H1 (cell line): ENCODE measurements at regions not wholly inside any gene's neighbourhood (a gene's known extent, or its start where the extent isn't known, plus 50 kb on each side); places are given as distances from the start of the nearest gene placed in this dataset.

Source experiments
- CTCF ChIA-PET: fragments of 300-600 bp; sonication (Branson Sonifier 250); formaldehyde crosslinking; loops from one replicate; lab custom pipeline; 2021; ENCODE audit not compliant: partially characterized antibody; lab: Charles Lee
- POLR2A ChIA-PET: fragments of 300-600 bp; sonication (Branson Sonifier 250); formaldehyde crosslinking; loops from one replicate; lab custom pipeline; 2021; ENCODE audit warnings: inconsistent platforms; ENCODE audit not compliant: partially characterized antibody; lab: Charles Lee
- DNase-seq, 2 experiments: peaks; one replicate each; pipeline versions ENCODE4 v3.0.0 to v3.0.0-alpha.2; 2010 to 2022; ENCODE audit warnings: low spot score in 2 of 2, low read depth in 1 of 2, mixed read lengths in 1 of 2
- FAIRE-seq: peaks from 2 replicates; lab custom pipeline; 2011; peaks lifted over from hg19 to GRCh38; lab: Jason Lieb, UNC
- H2AFZ ChIP-seq: 2 replicates; pipeline ENCODE4 v1.8.1; 2012; ENCODE audit warnings: low read length, inconsistent platforms
- H2AK5ac ChIP-seq: 2 replicates; pipeline ENCODE4 v1.6.1; 2013; ENCODE audit warnings: low read depth, low read length
- H2BK120ac ChIP-seq: replicated peaks from 2 replicates; pipeline ENCODE3; 2013; ENCODE audit warnings: low read depth, low read length, inconsistent platforms
- H2BK12ac ChIP-seq: 2 replicates; pipeline ENCODE4 v1.6.1; 2013; ENCODE audit warnings: low read depth, low read length
- H2BK15ac ChIP-seq: 2 replicates; pipeline ENCODE4 v1.6.1; 2013; ENCODE audit warnings: low read length
- H2BK20ac ChIP-seq: 2 replicates; pipeline ENCODE4 v1.6.1; 2013; ENCODE audit warnings: low read length
- H2BK5ac ChIP-seq: 2 replicates; pipeline ENCODE4 v1.6.1; 2013; ENCODE audit warnings: low read depth, low read length
- H3K14ac ChIP-seq: 2 replicates; pipeline ENCODE4 v1.6.1; 2013; ENCODE audit warnings: inconsistent platforms; ENCODE audit not compliant: insufficient read length
- H3K18ac ChIP-seq: 2 replicates; pipeline ENCODE4 v1.6.1; 2013; ENCODE audit warnings: low read length; ENCODE audit errors: extremely low read depth
- H3K23ac ChIP-seq: 2 replicates; pipeline ENCODE4 v1.6.1; 2013; ENCODE audit warnings: inconsistent platforms; ENCODE audit not compliant: insufficient read length
- H3K23me2 ChIP-seq: 2 replicates; pipeline ENCODE4 v1.6.1; 2013; ENCODE audit warnings: low read depth, low read length
- H3K27ac ChIP-seq: 2 replicates; pipeline ENCODE4 v1.6.1; 2011; ENCODE audit warnings: low read depth, low read length, inconsistent platforms
- H3K27me3 ChIP-seq, 4 experiments: replicated peaks in 1 of 4; 1 replicate in 1 of 4; 2 replicates in 3 of 4; pipeline versions ENCODE4 v1.6.1 to v1.8.1; 2011 to 2013; ENCODE audit warnings: low read length in 3 of 4, mild to moderate bottlenecking in 3 of 4, inconsistent platforms in 2 of 4, mixed read lengths in 2 of 4, moderate library complexity in 1 of 4; ENCODE audit not compliant: control insufficient read depth in 3 of 4, insufficient read depth in 3 of 4; ENCODE audit errors: extremely low read depth in 1 of 4
- H3K36me3 ChIP-seq, 4 experiments: 2 replicates each; pipeline versions ENCODE4 v1.6.1 to v1.8.1; 2011 to 2013; ENCODE audit warnings: mild to moderate bottlenecking in 4 of 4, low read length in 3 of 4, moderate library complexity in 2 of 4, control low read depth in 1 of 4, inconsistent platforms in 1 of 4; ENCODE audit not compliant: insufficient read depth in 4 of 4, control insufficient read depth in 2 of 4
- H3K4ac ChIP-seq: replicated peaks from 2 replicates; pipeline ENCODE3; 2013; ENCODE audit warnings: low read length, low read depth, mixed read lengths, inconsistent platforms; ENCODE audit not compliant: insufficient read length
- H3K4me1 ChIP-seq, 4 experiments: replicated peaks in 1 of 4; 1 replicate in 1 of 4; 2 replicates in 3 of 4; pipeline versions ENCODE4 v1.6.1 to v1.8.1; 2011 to 2013; ENCODE audit warnings: low read length in 3 of 4, inconsistent platforms in 2 of 4, mixed read lengths in 1 of 4; ENCODE audit not compliant: insufficient read depth in 4 of 4, control insufficient read depth in 3 of 4
- H3K4me2 ChIP-seq, 2 experiments: 2 replicates each; pipeline versions ENCODE4 v1.6.1 to v1.8.1; 2011 to 2013; ENCODE audit warnings: low read depth in 2 of 2, low read length in 2 of 2, control low read depth in 1 of 2, inconsistent platforms in 1 of 2, mild to moderate bottlenecking in 1 of 2; ENCODE audit not compliant: insufficient read depth in 1 of 2
- H3K4me3 ChIP-seq, 4 experiments: fragments of 200-600, 300-600 bp in 1 of 4; sonication (generic), shearing (Covaris generic), sonication (Bioruptor Twin) in 1 of 4; 2 replicates each; pipeline versions ENCODE4 v1.5.1 to v1.8.1; 2011 to 2016; ENCODE audit warnings: low read length in 4 of 4, low read depth in 3 of 4, control low read depth in 2 of 4, inconsistent platforms in 2 of 4, mild to moderate bottlenecking in 2 of 4, mixed read lengths in 1 of 4, moderate library complexity in 1 of 4; ENCODE audit not compliant: insufficient read depth in 2 of 4; ENCODE audit errors: extremely low read depth in 1 of 4
- H3K56ac ChIP-seq: replicated peaks from 2 replicates; pipeline ENCODE3; 2013; ENCODE audit warnings: low read depth, mild to moderate bottlenecking, mixed read lengths, low read length, inconsistent platforms; ENCODE audit not compliant: insufficient read length
- H3K79me1 ChIP-seq: 2 replicates; pipeline ENCODE4 v1.6.1; 2013; ENCODE audit warnings: low read depth, low read length, control low read depth
- H3K79me2 ChIP-seq, 2 experiments: 2 replicates each; pipeline versions ENCODE4 v1.6.1 to v1.8.1; 2012 to 2013; ENCODE audit warnings: low read length in 2 of 2, mild to moderate bottlenecking in 2 of 2, inconsistent platforms in 1 of 2; ENCODE audit not compliant: insufficient read depth in 2 of 2, control insufficient read depth in 1 of 2
- H3K9ac ChIP-seq, 4 experiments: replicated peaks in 1 of 4; 1 replicate in 1 of 4; 2 replicates in 3 of 4; pipeline versions ENCODE4 v1.6.1 to v1.8.1; 2011 to 2013; ENCODE audit warnings: low read depth in 3 of 4, low read length in 3 of 4, control low read depth in 2 of 4, mild to moderate bottlenecking in 2 of 4, moderate library complexity in 2 of 4, inconsistent platforms in 1 of 4; ENCODE audit errors: extremely low read depth in 1 of 4
- H3K9me3 ChIP-seq, 2 experiments: 2 replicates each; pipeline versions ENCODE4 v1.6.1 to v1.8.1; 2012 to 2013; ENCODE audit warnings: mild to moderate bottlenecking in 2 of 2, moderate library complexity in 2 of 2, control low read depth in 1 of 2, inconsistent platforms in 1 of 2, low read depth in 1 of 2, low read length in 1 of 2, mixed read lengths in 1 of 2; ENCODE audit not compliant: insufficient read depth in 2 of 2
- H4K20me1 ChIP-seq, 2 experiments: replicated peaks in 1 of 2; 2 replicates each; pipeline versions ENCODE3 to v1.8.1; 2011 to 2013; ENCODE audit warnings: inconsistent platforms in 2 of 2, low read length in 2 of 2, mild to moderate bottlenecking in 1 of 2; ENCODE audit not compliant: insufficient read depth in 2 of 2, control insufficient read depth in 1 of 2
- H4K5ac ChIP-seq: 2 replicates; pipeline ENCODE4 v1.6.1; 2013; ENCODE audit warnings: low read length, low read depth, mixed read lengths, inconsistent platforms; ENCODE audit not compliant: insufficient read length
- H4K8ac ChIP-seq: 2 replicates; pipeline ENCODE4 v1.8.0; 2013; ENCODE audit warnings: mild to moderate bottlenecking, moderate library complexity, low read length, inconsistent platforms; ENCODE audit not compliant: insufficient read depth; ENCODE audit errors: extremely low read depth
- H4K91ac ChIP-seq: replicated peaks from 2 replicates; pipeline ENCODE3; 2013; ENCODE audit warnings: low read length, mixed read lengths, inconsistent platforms; ENCODE audit not compliant: insufficient read length
- SIRT6 ChIP-seq: IDR thresholded peaks from one replicate; pipeline ENCODE4 v1.7.1; 2012; ENCODE audit warnings: low read length, inconsistent platforms
- TAF1 ChIP-seq: IDR thresholded peaks from 2 replicates; pipeline ENCODE4 v1.6.1; 2011; ENCODE audit warnings: mild to moderate bottlenecking, low read depth, low read length
- WGBS, 2 experiments: shearing (Covaris generic) in 1 of 2; methylation state at CpG; one replicate each; pipeline versions ENCODE4 v1.1.6 to v1.1.7; 2013 to 2015; ENCODE audit warnings: low lambda C conversion rate in 2 of 2, mixed read lengths in 2 of 2, inconsistent platforms in 1 of 2, low coverage in 1 of 2, missing lambda C conversion rate in 1 of 2; ENCODE audit not compliant: insufficient replicate concordance in 2 of 2, insufficient coverage in 1 of 2, insufficient read length in 1 of 2; ENCODE audit errors: extremely low coverage in 1 of 2, missing lambda C conversion rate in 1 of 2; 5-methylcytosine and 5-hydroxymethylcytosine counted together

DNA sequence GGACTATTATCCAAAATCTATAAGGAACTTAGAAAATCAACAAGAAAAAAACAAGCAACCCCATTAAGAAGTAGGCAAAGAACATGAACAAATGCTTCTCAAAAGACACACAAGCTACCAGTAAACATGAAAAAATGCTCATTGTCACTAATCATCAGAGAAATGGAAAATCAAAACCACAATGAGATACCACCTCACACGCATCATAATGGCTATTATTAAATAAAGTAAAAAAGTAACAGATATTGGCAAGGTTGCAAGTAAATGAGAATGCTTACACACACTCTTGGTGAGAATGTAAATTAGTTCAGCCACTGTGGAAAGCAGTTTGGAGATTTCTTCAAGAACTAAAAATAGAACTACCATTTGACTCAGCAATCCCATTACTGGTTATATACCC, 167.0 kb upstream of the DMRTA1 start:
- H3K4me1 ChIP-seq, result no peaks in the 10 kb centered on the region
- H2BK5ac ChIP-seq, result no peak overlapping the region
- no peaks in the 10 kb centered on the region for H3K9me3 ChIP-seq
- H3K18ac ChIP-seq, result no peak overlapping the region
- H4K5ac ChIP-seq, result no peak overlapping the region
- ChIA-PET POLR2A (no interaction called here), CTCF (interaction anchor here (0.6 to 1.6 kb wide), 2 partner anchors 36 to 756 kb away, joined by 3 read pairs; no protein-coding TSS in a partner anchor)
- no peak overlapping the region for H4K8ac ChIP-seq
- H3K4me3 ChIP-seq, result no peak overlapping the region
- no peaks in the 10 kb centered on the region for H3K79me1 ChIP-seq
- no peak overlapping the region for H2AK5ac ChIP-seq
- no peak overlapping the region for H3K9ac ChIP-seq
- DNase-seq (no peak), FAIRE-seq (no peak)
- H3K36me3 ChIP-seq, result no peaks in the 10 kb centered on the region
- 90% methylated on average over 1 of the region's 1 CpG; no CpG with 5 or more reads in 1 of the 2 experiments for WGBS, 2 experiments
- H3K4me2 ChIP-seq, result no peak overlapping the region
- no peaks in the 10 kb centered on the region for H3K79me2 ChIP-seq
- no peak overlapping the region for H3K14ac ChIP-seq
- no peak overlapping the region for H2BK12ac ChIP-seq
- no peak overlapping the region for H2AFZ ChIP-seq
- H4K91ac ChIP-seq, result no peak overlapping the region
- no peak overlapping the region for H2BK20ac ChIP-seq
- H4K20me1 ChIP-seq, result no peaks in the 10 kb centered on the region
- no peaks in the 10 kb centered on the region for H3K27me3 ChIP-seq
- H3K23me2 ChIP-seq, result no peaks in the 10 kb centered on the region
- no peak overlapping the region for H3K56ac ChIP-seq
- no peak overlapping the region for H3K23ac ChIP-seq
- H2BK15ac ChIP-seq, result no peak overlapping the region
- no peak overlapping the region for H3K4ac ChIP-seq
- no peak overlapping the region for H3K27ac ChIP-seq
- H2BK120ac ChIP-seq, result no peak overlapping the region
- TF ChIP-seq TAF1 (no peak), SIRT6 (no peak)
